Natural killer cell treated with Interleukin-12 subunit alpha and Interleukin-12 subunit beta and Interleukin-15 and Interleukin-18, amount 100 ng/mL, for 72 hours (primary cell): ENCODE measurements at regions not wholly inside any gene's neighbourhood (a gene's known extent, or its start where the extent isn't known, plus 50 kb on each side); places are given as distances from the start of the nearest gene placed in this dataset.

Source experiments
- ATAC-seq, 2 donors: fragments of 150-1000 bp; cut with Tn5 transposase in 1 of 2; sonication (Bioruptor Pico), chemical (Tn5 transposase) in 1 of 2; 2 replicates each; pipeline ENCODE4 v1.10.0; 2021
- DNase-seq: peaks from one replicate; pipeline ENCODE4 v3.0.0; 2022; ENCODE audit warnings: low spot score
- H3K27ac Mint-ChIP-seq, 2 donors: 1 replicate in 1 of 2; 2 replicates in 1 of 2; pipeline ENCODE4 v1.8.0; 2022; ENCODE audit warnings: mixed read lengths in 2 of 2, mild to moderate bottlenecking in 1 of 2, moderate library complexity in 1 of 2
- H3K27me3 Mint-ChIP-seq, 2 donors: 1 replicate in 1 of 2; 2 replicates in 1 of 2; pipeline ENCODE4 v1.8.0; 2022; ENCODE audit warnings: mixed read lengths in 2 of 2
- H3K36me3 Mint-ChIP-seq: one replicate; pipeline ENCODE4 v1.8.0; 2022; ENCODE audit warnings: mixed read lengths
- H3K4me1 Mint-ChIP-seq, 2 donors: 1 replicate in 1 of 2; 2 replicates in 1 of 2; pipeline ENCODE4 v1.8.0; 2022; ENCODE audit warnings: low read depth in 2 of 2, mixed read lengths in 2 of 2, mild to moderate bottlenecking in 1 of 2
- H3K4me3 Mint-ChIP-seq: one replicate; pipeline ENCODE4 v1.8.0; 2022; ENCODE audit warnings: mixed read lengths
- H3K9me3 Mint-ChIP-seq: 2 replicates; pipeline ENCODE4 v1.8.0; 2022; ENCODE audit warnings: mixed read lengths

- Mint-ChIP-seq H3K4me3 (no peak overlapping the region), H3K27ac (no peak overlapping the region), H3K27me3 (no peaks in the 10 kb centered on the region), H3K36me3 (no peaks in the 10 kb centered on the region), H3K9me3 (no peaks in the 10 kb centered on the region), H3K4me1 (peaks cover 0 to 4% of the 10 kb centered on the region in 2 donors)
- ATAC-seq (no peak), DNase-seq (no peak)
These were observed 77.7 kb upstream of the FAM3C start for GRCh38 chr7:121473645-121474300.

GRCh38 chr7:121466455-121466854 is 70.3 kb upstream of the FAM3C start:
- Mint-ChIP-seq H3K4me1 (no peaks in the 10 kb centered on the region), H3K9me3 (no peaks in the 10 kb centered on the region), H3K36me3 (no peaks in the 10 kb centered on the region), H3K27me3 (no peaks in the 10 kb centered on the region), H3K27ac (no peak overlapping the region), H3K4me3 (no peak overlapping the region)
- ATAC-seq (no peak), DNase-seq (no peak)

GRCh38 chr7:121459148-121459547 is 63.0 kb upstream of the FAM3C start:
- H3K9me3 Mint-ChIP-seq, result no peaks in the 10 kb centered on the region
- no peak overlapping the region for H3K27ac Mint-ChIP-seq
- no peaks in the 10 kb centered on the region for H3K36me3 Mint-ChIP-seq
- H3K4me1 Mint-ChIP-seq, result no peaks in the 10 kb centered on the region
- ATAC-seq, result no peak
- peaks cover 5 to 7% of the 10 kb centered on the region in 2 donors for H3K27me3 Mint-ChIP-seq
- DNase-seq, result no peak
- no peak overlapping the region for H3K4me3 Mint-ChIP-seq

- DNase-seq (no peak), ATAC-seq (no peak)
- Mint-ChIP-seq H3K4me3 (no peak overlapping the region), H3K27me3 (peaks cover 5 to 7% of the 10 kb centered on the region in 2 donors), H3K9me3 (no peaks in the 10 kb centered on the region), H3K27ac (no peak overlapping the region), H3K4me1 (no peaks in the 10 kb centered on the region), H3K36me3 (no peaks in the 10 kb centered on the region)
These were observed 60.8 kb upstream of the FAM3C start for GRCh38 chr7:121456785-121457359.

GRCh38 chr7:121456015-121456414 is 59.9 kb upstream of the FAM3C start:
- peaks cover 5% of the 10 kb centered on the region in 2 donors for H3K27me3 Mint-ChIP-seq
- H3K27ac Mint-ChIP-seq, result no peak overlapping the region
- H3K4me3 Mint-ChIP-seq, result no peak overlapping the region
- H3K9me3 Mint-ChIP-seq, result no peaks in the 10 kb centered on the region
- H3K36me3 Mint-ChIP-seq, result no peaks in the 10 kb centered on the region
- no peak for ATAC-seq
- no peak for DNase-seq
- H3K4me1 Mint-ChIP-seq, result peaks cover 0 to 5% of the 10 kb centered on the region in 2 donors

- H3K4me3 Mint-ChIP-seq, result no peak overlapping the region
- no peak overlapping the region for H3K27ac Mint-ChIP-seq
- no peaks in the 10 kb centered on the region for H3K36me3 Mint-ChIP-seq
- no peak for ATAC-seq
- no peaks in the 10 kb centered on the region for H3K27me3 Mint-ChIP-seq
- peaks cover 0 to 5% of the 10 kb centered on the region in 2 donors for H3K4me1 Mint-ChIP-seq
- no peak for DNase-seq
- H3K9me3 Mint-ChIP-seq, result no peaks in the 10 kb centered on the region
These were observed 56.3 kb upstream of the FAM3C start for GRCh38 chr7:121452389-121452788.

GRCh38 chr7:121451367-121452094 is 55.4 kb upstream of the FAM3C start:
- no peak overlapping the region for H3K4me3 Mint-ChIP-seq

GRCh38 chr7:121450631-121451198 is 54.6 kb upstream of the FAM3C start:
- no peak overlapping the region for H3K27ac Mint-ChIP-seq
- H3K4me1 Mint-ChIP-seq, result peaks cover 0 to 5% of the 10 kb centered on the region in 2 donors
- no peaks in the 10 kb centered on the region for H3K9me3 Mint-ChIP-seq
- no peaks in the 10 kb centered on the region for H3K36me3 Mint-ChIP-seq
- DNase-seq, result no peak
- ATAC-seq, result no peak
- H3K4me3 Mint-ChIP-seq, result no peak overlapping the region
- no peaks in the 10 kb centered on the region for H3K27me3 Mint-ChIP-seq

More at GRCh38 chr7:121451367-121452094, 55.4 kb upstream of the FAM3C start:
- Mint-ChIP-seq H3K4me1 (peaks cover 0 to 5% of the 10 kb centered on the region in 2 donors), H3K9me3 (no peaks in the 10 kb centered on the region), H3K27ac (no peak overlapping the region), H3K27me3 (no peaks in the 10 kb centered on the region), H3K36me3 (no peaks in the 10 kb centered on the region)
- DNase-seq (no peak), ATAC-seq (no peak)

GRCh38 chr7:121449735-121450240 is 53.7 kb upstream of the FAM3C start:
- Mint-ChIP-seq H3K27me3 (no peaks in the 10 kb centered on the region), H3K36me3 (no peaks in the 10 kb centered on the region), H3K27ac (no peak overlapping the region), H3K4me3 (no peak overlapping the region), H3K4me1 (peaks cover 0 to 5% of the 10 kb centered on the region in 2 donors), H3K9me3 (no peaks in the 10 kb centered on the region)
- DNase-seq (no peak), ATAC-seq (no peak)

GRCh38 chr7:121449329-121449728 is 53.2 kb upstream of the FAM3C start:
- H3K9me3 Mint-ChIP-seq, result no peaks in the 10 kb centered on the region
- H3K36me3 Mint-ChIP-seq, result no peaks in the 10 kb centered on the region
- H3K27ac Mint-ChIP-seq, result no peak overlapping the region
- no peak overlapping the region for H3K4me3 Mint-ChIP-seq
- ATAC-seq, result no peak
- H3K4me1 Mint-ChIP-seq, result peaks cover 0 to 5% of the 10 kb centered on the region in 2 donors
- H3K27me3 Mint-ChIP-seq, result no peaks in the 10 kb centered on the region
- DNase-seq, result no peak

- Mint-ChIP-seq H3K36me3 (no peaks in the 10 kb centered on the region), H3K4me1 (peaks cover 0 to 5% of the 10 kb centered on the region in 2 donors), H3K27ac (no peak overlapping the region), H3K4me3 (no peak overlapping the region), H3K9me3 (no peaks in the 10 kb centered on the region), H3K27me3 (no peaks in the 10 kb centered on the region)
- DNase-seq, result no peak
- no peak for ATAC-seq
These were observed 52.3 kb upstream of the FAM3C start for GRCh38 chr7:121448429-121448828.

- Mint-ChIP-seq H3K27ac (no peak overlapping the region), H3K9me3 (no peaks in the 10 kb centered on the region), H3K36me3 (no peaks in the 10 kb centered on the region), H3K27me3 (no peaks in the 10 kb centered on the region), H3K4me3 (no peak overlapping the region), H3K4me1 (peaks cover under 1 to 5% of the 10 kb centered on the region in 2 donors)
- no peak for ATAC-seq
- DNase-seq, result no peak
These were observed 51.8 kb upstream of the FAM3C start for GRCh38 chr7:121447911-121448300.

GRCh38 chr7:121447243-121447910 is 51.3 kb upstream of the FAM3C start:
- ATAC-seq, result no peak
- no peaks in the 10 kb centered on the region for H3K9me3 Mint-ChIP-seq
- H3K4me3 Mint-ChIP-seq, result no peak overlapping the region

More at GRCh38 chr7:121447243-121447910, 51.3 kb upstream of the FAM3C start:
- H3K27me3 Mint-ChIP-seq, result no peaks in the 10 kb centered on the region
- peaks cover 3 to 5% of the 10 kb centered on the region in 2 donors for H3K4me1 Mint-ChIP-seq
- H3K36me3 Mint-ChIP-seq, result no peaks in the 10 kb centered on the region
- no peak overlapping the region for H3K27ac Mint-ChIP-seq
- no peak for DNase-seq
